HL-60 (cell line): ENCODE measurements at regions not wholly inside any gene's neighbourhood (a gene's known extent, or its start where the extent isn't known, plus 50 kb on each side); places are given as distances from the start of the nearest gene placed in this dataset.

ENCODE experiments used
- DNase-seq, 2 experiments: peaks; one replicate each; pipeline ENCODE4 v3.0.0-alpha.2; 2010 to 2020; ENCODE audit warnings: low read depth in 1 of 2, low spot score in 1 of 2
- H3K27ac ChIP-seq: fragments of 250-450 bp; sonication (Bioruptor Pico); replicated peaks from 2 replicates; pipeline ENCODE4 v1.5.1; 2020; ENCODE audit warnings: mild to moderate bottlenecking, moderate library complexity
- H3K27me3 ChIP-seq: fragments of 250-450 bp; sonication (Bioruptor Pico); 2 replicates; pipeline ENCODE4 v1.5.1; 2021; ENCODE audit warnings: mild to moderate bottlenecking, moderate library complexity; ENCODE audit not compliant: insufficient read depth, poor library complexity, severe bottlenecking
- H3K4me3 ChIP-seq: replicated peaks from 2 replicates; pipeline ENCODE4 v1.5.1; 2011; ENCODE audit warnings: mild to moderate bottlenecking, control low read depth, low read length; ENCODE audit not compliant: insufficient read depth
- CTCF ChIP-seq: IDR thresholded peaks from one replicate; pipeline ENCODE4 v1.5.1; 2011; ENCODE audit warnings: low read length, control low read depth, inconsistent platforms; ENCODE audit not compliant: insufficient read depth
- GABPA ChIP-seq: IDR thresholded peaks from 2 replicates; pipeline ENCODE4 v1.6.1; 2012; ENCODE audit warnings: low read depth
- POLR2AphosphoS5 ChIP-seq: IDR thresholded peaks from 2 replicates; pipeline ENCODE4 v1.6.1; 2012; ENCODE audit warnings: low read depth
- REST ChIP-seq: IDR thresholded peaks from 2 replicates; pipeline ENCODE4 v1.6.1; 2012; ENCODE audit warnings: low read depth; ENCODE audit not compliant: insufficient replicate concordance
- SPI1 ChIP-seq: IDR thresholded peaks from 2 replicates; pipeline ENCODE4 v1.6.1; 2012; ENCODE audit warnings: low read depth, mild to moderate bottlenecking, borderline replicate concordance

- DNase-seq: no peak
- no peak for TF ChIP-seq REST
- TF ChIP-seq GABPA: no peak
- no peak for TF ChIP-seq CTCF
- no peak for TF ChIP-seq POLR2AphosphoS5
- TF ChIP-seq SPI1: no peak
- Histone ChIP-seq H3K27ac (no peak overlapping the region), H3K27me3 (no peaks in the 10 kb centered on the region), H3K4me3 (no peak overlapping the region)
Observed at GRCh38 chr7:153432063-153432462, 620.1 kb upstream of the DPP6 start.

GRCh38 chr7:153433223-153433622, 619.0 kb upstream of the DPP6 start:
- TF ChIP-seq SPI1 (no peak), REST (no peak), GABPA (no peak), POLR2AphosphoS5 (no peak), CTCF (no peak)
- Histone ChIP-seq H3K4me3 (no peak overlapping the region), H3K27ac (no peak overlapping the region), H3K27me3 (no peaks in the 10 kb centered on the region)
- DNase-seq: no peak

GRCh38 chr7:153440715-153441114, 611.5 kb upstream of the DPP6 start:
- no peak overlapping the region for H3K27ac ChIP-seq
- no peak for DNase-seq
- TF ChIP-seq CTCF: no peak
- no peak for TF ChIP-seq POLR2AphosphoS5
- no peak for TF ChIP-seq SPI1
- no peak for TF ChIP-seq REST
- no peak for TF ChIP-seq GABPA
- no peak overlapping the region for H3K4me3 ChIP-seq
- no peaks in the 10 kb centered on the region for H3K27me3 ChIP-seq
